Smooth muscle cell (in vitro differentiated cells): ENCODE measurements at regions not wholly inside any gene's neighbourhood (a gene's known extent, or its start where the extent isn't known, plus 50 kb on each side); places are given as distances from the start of the nearest gene placed in this dataset.
"Not testable (repeated sequence)": the region's sequence is repeated elsewhere in the genome, so short reads cannot be mapped to it uniquely, and the experiment has no call there.

Source experiments
- DNase-seq: peaks from one replicate; lab custom pipeline; 2025; ENCODE audit not compliant: unreplicated experiment; lab: John Stamatoyannopoulos, UW
- H2AFZ ChIP-seq: fragments of 200-600 bp; sonication (generic); 2 replicates; pipeline ENCODE4 v1.6.0; 2016; ENCODE audit warnings: antibody characterized with exemption, low read depth, mild to moderate bottlenecking
- H3F3A ChIP-seq: fragments of 200-600 bp; sonication (generic); 2 replicates; pipeline ENCODE4 v1.6.0; 2017; ENCODE audit warnings: antibody characterized with exemption, low read depth
- H3K27ac ChIP-seq: fragments of 200-600 bp; sonication (generic); 2 replicates; pipeline ENCODE4 v1.5.1; 2016; ENCODE audit warnings: low read depth, mild to moderate bottlenecking
- H3K27me3 ChIP-seq: fragments of 200-600 bp; sonication (generic); 2 replicates; pipeline ENCODE4 v1.6.1; 2016; ENCODE audit warnings: low read depth, mild to moderate bottlenecking
- H3K36me3 ChIP-seq: fragments of 200-600 bp; sonication (generic); 2 replicates; pipeline ENCODE4 v1.5.1; 2016; ENCODE audit warnings: low read depth
- H3K4me1 ChIP-seq: fragments of 200-600 bp; sonication (generic); 2 replicates; pipeline ENCODE4 v1.5.1; 2016; ENCODE audit warnings: low read depth
- H3K4me2 ChIP-seq: fragments of 200-600 bp; sonication (generic); 2 replicates; pipeline ENCODE4 v1.6.0; 2016; ENCODE audit warnings: mild to moderate bottlenecking
- H3K4me3 ChIP-seq: fragments of 200-600 bp; sonication (generic); 2 replicates; pipeline ENCODE4 v1.5.1; 2016; ENCODE audit warnings: mild to moderate bottlenecking
- H3K79me2 ChIP-seq: fragments of 200-600 bp; sonication (generic); 2 replicates; pipeline ENCODE4 v1.6.0; 2016; ENCODE audit warnings: low read depth, mild to moderate bottlenecking
- H3K9ac ChIP-seq: fragments of 200-600 bp; sonication (generic); 2 replicates; pipeline ENCODE4 v1.6.0; 2016; ENCODE audit warnings: low read depth
- H3K9me3 ChIP-seq: fragments of 200-600 bp; sonication (generic); replicated peaks from 2 replicates; pipeline ENCODE4 v1.5.1; 2016; ENCODE audit warnings: low read depth
- H4K20me1 ChIP-seq: fragments of 200-600 bp; sonication (generic); 2 replicates; pipeline ENCODE4 v1.6.0; 2016; ENCODE audit warnings: low read depth
- CTCF ChIP-seq: fragments of 200-600 bp; sonication (generic); IDR thresholded peaks from 2 replicates; pipeline ENCODE4 v1.5.1; 2017; ENCODE audit warnings: borderline replicate concordance, mild to moderate bottlenecking, antibody characterized with exemption; ENCODE audit not compliant: insufficient read depth, poor library complexity, severe bottlenecking
- WGBS: methylation state at CpG from one replicate; pipeline ENCODE4 v1.1.7; 2016; ENCODE audit warnings: low lambda C conversion rate; 5-methylcytosine and 5-hydroxymethylcytosine counted together

DNA sequence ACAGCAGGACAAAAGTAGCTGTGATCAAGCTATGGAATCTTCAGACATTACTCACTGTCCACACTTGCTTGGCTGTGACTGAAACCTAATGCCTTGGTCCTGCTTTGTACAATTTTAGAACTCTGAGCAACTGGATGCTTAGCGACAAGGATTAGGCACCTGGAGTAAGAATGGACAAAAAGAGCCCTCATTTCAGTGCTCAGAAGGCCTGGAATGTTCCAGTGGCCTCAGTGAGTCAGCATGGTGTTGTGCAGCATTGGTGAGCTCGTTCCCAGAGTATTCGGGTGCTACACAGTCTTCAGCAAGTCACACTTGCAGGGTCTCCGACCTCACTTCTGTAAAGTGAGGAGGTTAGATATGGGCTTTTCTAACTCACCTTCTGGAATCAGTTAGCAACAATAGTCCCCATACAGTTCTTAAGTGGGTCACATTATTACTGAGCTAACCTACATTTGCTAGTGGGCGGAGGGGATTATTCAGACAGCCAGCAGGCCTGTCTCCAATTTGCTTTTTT is 108.0 kb upstream of the MDM1 start:
- no peak for DNase-seq
- Histone ChIP-seq H3K4me1 (peaks cover 24% of the 10 kb centered on the region), H4K20me1 (no peaks in the 10 kb centered on the region), H2AFZ (peak overlapping the region; percentile 48), H3K9me3 (peaks cover 4% of the 10 kb centered on the region), H3K27me3 (no peaks in the 10 kb centered on the region), H3K4me2 (peak overlapping the region; percentile 52), H3K4me3 (no peak overlapping the region), H3K79me2 (no peaks in the 10 kb centered on the region), H3K27ac (peak overlapping the region; percentile 91), H3K9ac (peak overlapping the region; percentile 33), H3F3A (peaks cover 15% of the 10 kb centered on the region), H3K36me3 (no peaks in the 10 kb centered on the region)
- no peak for TF ChIP-seq CTCF
- 30% methylated on average over 5 of the region's 5 CpGs for WGBS

GRCh38 chr12:68441167-68441566 is 109.0 kb upstream of the MDM1 start:
- no peaks in the 10 kb centered on the region for H3K79me2 ChIP-seq
- TF ChIP-seq CTCF = no peak
- peaks cover 15% of the 10 kb centered on the region for H3F3A ChIP-seq
- no peak overlapping the region for H3K9ac ChIP-seq
- H3K36me3 ChIP-seq = no peaks in the 10 kb centered on the region
- 100% methylated on average over 1 of the region's 1 CpG for WGBS
- no peaks in the 10 kb centered on the region for H4K20me1 ChIP-seq
- H2AFZ ChIP-seq = no peak overlapping the region
- peaks cover 27% of the 10 kb centered on the region for H3K4me1 ChIP-seq
- no peak overlapping the region for H3K4me3 ChIP-seq
- peak overlapping the region; percentile 91 for H3K27ac ChIP-seq
- H3K27me3 ChIP-seq = no peaks in the 10 kb centered on the region
- no peaks in the 10 kb centered on the region for H3K9me3 ChIP-seq
- no peak overlapping the region for H3K4me2 ChIP-seq
- no peak for DNase-seq

GRCh38 chr12:68442353-68442972 is 110.3 kb upstream of the MDM1 start:
- peaks cover 38% of the 10 kb centered on the region for H3K4me1 ChIP-seq
- 65% methylated on average over 3 of the region's 3 CpGs for WGBS
- DNase-seq, H3K79me2 ChIP-seq, H3K9me3 ChIP-seq, H4K20me1 ChIP-seq, H3K4me2 ChIP-seq, H3K27me3 ChIP-seq, H3K9ac ChIP-seq, H2AFZ ChIP-seq, H3K36me3 ChIP-seq, H3K27ac ChIP-seq, H3K4me3 ChIP-seq: not testable (repeated sequence)
- peaks cover 15% of the 10 kb centered on the region for H3F3A ChIP-seq

DNA sequence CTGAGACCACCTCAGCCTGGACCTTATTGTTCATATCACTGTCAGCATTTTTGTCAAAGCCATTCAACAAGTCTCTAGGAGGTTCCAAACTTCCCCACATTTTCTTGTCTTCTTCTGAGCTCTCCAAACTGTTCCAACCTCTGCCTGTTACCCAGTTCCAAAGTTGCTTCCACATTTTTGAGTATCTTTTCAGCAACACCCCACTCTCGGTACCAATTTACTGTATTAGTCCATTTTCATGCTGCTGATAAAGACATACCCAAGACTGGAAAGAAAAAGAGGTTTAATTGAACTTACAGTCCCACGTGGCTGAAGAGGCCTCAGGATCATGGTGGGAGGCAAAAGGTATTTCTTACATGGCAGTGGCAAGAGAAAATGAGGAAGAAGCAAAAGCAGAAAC is 111.5 kb upstream of the MDM1 start:
- 86% methylated on average over 2 of the region's 2 CpGs for WGBS
- H3K27me3 ChIP-seq, H3K4me3 ChIP-seq, H3K4me2 ChIP-seq, H3K9ac ChIP-seq, H4K20me1 ChIP-seq, H3K36me3 ChIP-seq, DNase-seq, H3K9me3 ChIP-seq, H3K79me2 ChIP-seq, H3K27ac ChIP-seq, H2AFZ ChIP-seq: not testable (repeated sequence)
- H3K4me1 ChIP-seq = peaks cover 37% of the 10 kb centered on the region
- peaks cover 15% of the 10 kb centered on the region for H3F3A ChIP-seq

- Histone ChIP-seq H3K79me2 (no peaks in the 10 kb centered on the region), H3K9ac (no peak overlapping the region), H3K27me3 (no peaks in the 10 kb centered on the region), H3K4me1 (peaks cover 17% of the 10 kb centered on the region), H3K27ac (no peak overlapping the region), H2AFZ (peak overlapping the region; percentile 33), H3K36me3 (no peaks in the 10 kb centered on the region), H4K20me1 (no peaks in the 10 kb centered on the region), H3K9me3 (no peaks in the 10 kb centered on the region), H3K4me3 (no peak overlapping the region), H3F3A (no peaks in the 10 kb centered on the region), H3K4me2 (peak overlapping the region; percentile 4)
- WGBS = 6% methylated on average over 1 of the region's 1 CpG
- TF ChIP-seq CTCF = no peak
- DNase-seq = no peak
These were observed 113.7 kb upstream of the MDM1 start for GRCh38 chr12:68445824-68446223.
